Body of pancreas (tissue), 4 donors: ENCODE measurements at regions not wholly inside any gene's neighbourhood (a gene's known extent, or its start where the extent isn't known, plus 50 kb on each side); places are given as distances from the start of the nearest gene placed in this dataset.

ENCODE experiments used
- ATAC-seq: fragments of 150-250 bp; one replicate; pipeline ENCODE4 v1.9.1; 2016
- DNase-seq, 4 donors: peaks; one replicate each; pipeline ENCODE4 v3.0.0-alpha.2; 2019
- H3K27ac ChIP-seq, 4 donors: fragments of 200-600 bp; sonication (generic); 1 replicate in 3 of 4; 2 replicates in 1 of 4; pipeline versions ENCODE4 v1.5.1 to v1.6.1; 2016 to 2019; ENCODE audit warnings: mild to moderate bottlenecking in 1 of 4, mixed read lengths in 1 of 4, moderate library complexity in 1 of 4
- H3K27me3 ChIP-seq, 2 donors: fragments of 200-600 bp; sonication (generic); one replicate each; pipeline ENCODE4 v1.6.0; 2016; ENCODE audit warnings: mild to moderate bottlenecking in 1 of 2
- H3K36me3 ChIP-seq, 2 donors: fragments of 200-600 bp; sonication (generic); replicated peaks in 1 of 2; 2 replicates each; pipeline ENCODE4 v1.5.1; 2016; ENCODE audit warnings: low read depth in 2 of 2; ENCODE audit not compliant: insufficient read depth in 1 of 2
- H3K4me1 ChIP-seq: fragments of 200-600 bp; sonication (generic); one replicate; pipeline ENCODE4 v1.6.0; 2016
- H3K4me3 ChIP-seq, 2 donors: fragments of 200-600 bp; sonication (generic); 1 replicate in 1 of 2; 2 replicates in 1 of 2; pipeline ENCODE4 v1.5.1; 2016 to 2019
- H3K9me3 ChIP-seq, 3 donors: fragments of 200-600 bp; sonication (generic); 1 replicate in 2 of 3; 2 replicates in 1 of 3; pipeline ENCODE4 v1.5.1; 2016
- POLR2A ChIP-seq, 3 donors: fragments of 450-650 bp; IDR thresholded peaks; one replicate each; pipeline ENCODE4 v1.6.1; 2016; ENCODE audit warnings: antibody characterized with exemption in 3 of 3, mild to moderate bottlenecking in 2 of 3
- WGBS, 2 donors: methylation state at CpG; one replicate each; pipeline ENCODE4 v1.1.5; 2017; 5-methylcytosine and 5-hydroxymethylcytosine counted together
- intact Hi-C: fragments of 100-400 bp; cut with DNase I; formaldehyde crosslinking; loops from one replicate; pipeline ENCODE4 v1.15.1; 2023
- TF ChIP-seq, protein P1 (sequence below), 7 experiments: fragments of 450-650 bp in 4 of 7; fragments of 200-600 bp in 3 of 7; sonication (generic) in 3 of 7; IDR thresholded peaks; one replicate each; pipeline ENCODE4 v1.5.1; 2016 to 2019; ENCODE audit warnings: antibody characterized with exemption in 7 of 7

DNA sequence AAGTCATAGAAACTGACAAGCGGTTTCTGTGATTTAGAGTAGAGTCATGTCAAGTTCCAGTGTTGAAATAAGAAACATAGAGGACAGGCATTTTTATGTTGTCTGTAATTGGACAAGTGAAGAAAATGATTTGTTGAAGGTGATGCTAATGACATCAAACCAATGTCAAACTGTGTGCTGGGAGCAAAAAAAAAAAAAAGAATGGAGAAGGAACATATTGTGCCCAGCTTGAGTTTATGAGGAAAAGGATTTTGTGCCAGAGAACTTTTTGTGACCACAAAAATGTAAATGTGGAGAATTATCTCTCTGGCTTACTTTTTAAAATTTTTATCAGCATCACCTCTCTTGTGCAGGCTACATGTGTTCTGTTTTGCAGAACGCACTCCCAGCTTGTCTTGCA, 495.7 kb downstream of the RAPGEF2 start:
- Histone ChIP-seq H3K27ac (no peak overlapping the region), H3K9me3 (peaks cover 0 to 3% (median 0%) of the 10 kb centered on the region in 3 donors), H3K4me3 (no peak overlapping the region), H3K36me3 (no peaks in the 10 kb centered on the region), H3K27me3 (no peaks in the 10 kb centered on the region), H3K4me1 (peaks cover 16% of the 10 kb centered on the region)
- intact Hi-C loops = no loop called here
- DNase-seq = no peak
- WGBS, 2 donors = 84 to 86% methylated on average over 2 of the region's 2 CpGs
- no peak for ATAC-seq
- TF ChIP-seq POLR2A (IDR thresholded peaks at IDR 0.05) = no peak
- TF ChIP-seq, protein P1, sequence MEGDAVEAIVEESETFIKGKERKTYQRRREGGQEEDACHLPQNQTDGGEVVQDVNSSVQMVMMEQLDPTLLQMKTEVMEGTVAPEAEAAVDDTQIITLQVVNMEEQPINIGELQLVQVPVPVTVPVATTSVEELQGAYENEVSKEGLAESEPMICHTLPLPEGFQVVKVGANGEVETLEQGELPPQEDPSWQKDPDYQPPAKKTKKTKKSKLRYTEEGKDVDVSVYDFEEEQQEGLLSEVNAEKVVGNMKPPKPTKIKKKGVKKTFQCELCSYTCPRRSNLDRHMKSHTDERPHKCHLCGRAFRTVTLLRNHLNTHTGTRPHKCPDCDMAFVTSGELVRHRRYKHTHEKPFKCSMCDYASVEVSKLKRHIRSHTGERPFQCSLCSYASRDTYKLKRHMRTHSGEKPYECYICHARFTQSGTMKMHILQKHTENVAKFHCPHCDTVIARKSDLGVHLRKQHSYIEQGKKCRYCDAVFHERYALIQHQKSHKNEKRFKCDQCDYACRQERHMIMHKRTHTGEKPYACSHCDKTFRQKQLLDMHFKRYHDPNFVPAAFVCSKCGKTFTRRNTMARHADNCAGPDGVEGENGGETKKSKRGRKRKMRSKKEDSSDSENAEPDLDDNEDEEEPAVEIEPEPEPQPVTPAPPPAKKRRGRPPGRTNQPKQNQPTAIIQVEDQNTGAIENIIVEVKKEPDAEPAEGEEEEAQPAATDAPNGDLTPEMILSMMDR (IDR thresholded peaks at IDR 0.05) = no peak

DNA sequence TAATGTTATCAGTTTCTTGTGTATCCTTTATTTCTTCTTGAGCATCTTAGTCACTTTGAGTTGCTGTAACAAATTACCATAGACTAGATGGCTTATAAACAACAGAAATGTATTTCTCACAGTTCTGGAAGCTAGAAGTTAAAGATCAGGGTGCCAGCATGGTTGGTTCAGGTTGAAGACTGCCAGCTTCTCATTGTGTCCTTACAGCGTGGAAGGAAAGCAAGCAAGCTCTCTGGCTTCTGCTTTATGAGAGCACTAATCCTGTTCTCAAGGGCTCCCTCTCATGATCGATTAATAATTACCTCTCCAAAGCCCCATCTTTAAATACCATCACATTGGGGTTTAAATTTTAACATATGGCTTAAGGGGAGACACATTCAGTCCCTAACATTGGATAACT, 497.2 kb downstream of the RAPGEF2 start:
- TF ChIP-seq POLR2A (IDR thresholded peaks at IDR 0.05) = no peak
- TF ChIP-seq, protein P1 (IDR thresholded peaks at IDR 0.05) = no peak
- intact Hi-C loops = no loop called here
- Histone ChIP-seq H3K4me3 (no peak overlapping the region), H3K9me3 (no peaks in the 10 kb centered on the region), H3K27me3 (no peaks in the 10 kb centered on the region), H3K36me3 (no peaks in the 10 kb centered on the region), H3K27ac (no peak overlapping the region), H3K4me1 (peaks cover 14% of the 10 kb centered on the region)
- 41 to 63% methylated on average over 2 of the region's 2 CpGs for WGBS, 2 donors
- no peak for DNase-seq
- no peak for ATAC-seq

DNA sequence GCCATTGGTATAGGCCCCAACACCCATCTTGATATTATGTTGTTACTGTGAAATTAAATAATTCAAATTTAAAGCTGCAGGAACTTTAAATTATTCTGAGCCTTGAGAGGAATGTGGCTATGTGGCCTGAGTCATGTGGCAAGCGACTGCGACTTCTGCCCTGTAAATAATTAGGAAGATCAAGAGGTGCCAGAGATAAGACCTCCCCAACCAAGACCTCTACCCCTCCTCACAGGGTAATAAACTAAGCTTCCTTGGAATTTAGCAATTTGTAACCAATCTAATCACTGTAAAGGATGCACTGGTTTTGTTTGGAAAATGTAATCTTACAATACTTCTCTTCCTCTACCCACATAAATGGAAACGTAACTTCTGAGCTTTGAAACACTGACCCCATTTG, 501.9 kb downstream of the RAPGEF2 start:
- Histone ChIP-seq H3K27ac (no peak overlapping the region), H3K4me3 (no peak overlapping the region), H3K9me3 (no peaks in the 10 kb centered on the region), H3K4me1 (peaks cover 10% of the 10 kb centered on the region), H3K27me3 (no peaks in the 10 kb centered on the region), H3K36me3 (no peaks in the 10 kb centered on the region)
- no peak for ATAC-seq
- no peak for DNase-seq
- 62 to 63% methylated on average over 3 of the region's 3 CpGs for WGBS, 2 donors
- no peak for TF ChIP-seq POLR2A (IDR thresholded peaks at IDR 0.05)
- TF ChIP-seq, protein P1 (IDR thresholded peaks at IDR 0.05) = no peak
- intact Hi-C loops = no loop called here

DNA sequence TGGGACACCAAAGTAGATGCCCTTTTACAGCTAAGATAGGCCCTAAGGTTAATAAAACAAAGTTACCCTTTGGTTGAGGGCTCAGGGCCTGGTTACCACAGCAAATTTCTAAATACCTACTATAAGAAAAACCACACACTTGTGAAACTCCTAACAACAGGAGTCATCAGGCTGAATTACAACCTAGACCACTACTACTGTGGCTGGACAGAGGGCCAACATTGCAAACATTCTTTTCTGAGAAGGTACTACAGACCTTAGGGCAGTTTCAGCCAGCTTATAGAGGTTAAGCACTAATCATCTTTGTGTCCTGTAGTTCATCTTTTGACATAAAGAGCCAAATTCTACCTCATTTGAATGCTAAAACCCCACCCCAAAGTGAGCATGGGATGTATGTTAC, 504.0 kb downstream of the RAPGEF2 start:
- no peaks in the 10 kb centered on the region for H3K9me3 ChIP-seq
- H3K4me3 ChIP-seq = no peak overlapping the region
- H3K27ac ChIP-seq = no peak overlapping the region
- intact Hi-C loops = no loop called here
- H3K4me1 ChIP-seq = peaks cover 6% of the 10 kb centered on the region
- H3K36me3 ChIP-seq = no peaks in the 10 kb centered on the region
- DNase-seq (no peak), ATAC-seq (no peak)
- no peak for TF ChIP-seq POLR2A (IDR thresholded peaks at IDR 0.05)
- TF ChIP-seq, protein P1 (IDR thresholded peaks at IDR 0.05) = no peak
- no peaks in the 10 kb centered on the region for H3K27me3 ChIP-seq

- no peak for TF ChIP-seq POLR2A (IDR thresholded peaks at IDR 0.05)
- TF ChIP-seq, protein P1 (IDR thresholded peaks at IDR 0.05) = no peak
- H3K9me3 ChIP-seq = no peaks in the 10 kb centered on the region
- 88 to 90% methylated on average over 1 of the region's 1 CpG for WGBS, 2 donors
- DNase-seq = no peak
- no peak for ATAC-seq
- H3K4me1 ChIP-seq = peaks cover 3% of the 10 kb centered on the region
- intact Hi-C loops = no loop called here
- no peak overlapping the region for H3K27ac ChIP-seq
- H3K27me3 ChIP-seq = no peaks in the 10 kb centered on the region
- H3K36me3 ChIP-seq = no peaks in the 10 kb centered on the region
- no peak overlapping the region for H3K4me3 ChIP-seq
Observed at GRCh38 chr4:159607809-159608208, 504.9 kb downstream of the RAPGEF2 start.
